NCI-H1694 treated with DMSO at 0.1 percent for 48 hours (cell line): ENCODE measurements at regions not wholly inside any gene's neighbourhood (a gene's known extent, or its start where the extent isn't known, plus 50 kb on each side); places are given as distances from the start of the nearest gene placed in this dataset.
A peak's percentile ranks its signal among the peaks of the same experiment; 100 is the strongest.
"Not testable (repeated sequence)": the region's sequence is repeated elsewhere in the genome, so short reads cannot be mapped to it uniquely, and the experiment has no call there.

ENCODE experiments used
- DNase-seq: peaks from one replicate; lab custom pipeline; 2025; lab: John Stamatoyannopoulos, UW

GRCh38 chr14:41289025-41289424, 317.7 kb upstream of the LRFN5 start:
- DNase-seq = no peak

GRCh38 chr14:41285186-41285748, 321.4 kb upstream of the LRFN5 start:
- peak; percentile 92 for DNase-seq

GRCh38 chr14:41280745-41281144, 325.9 kb upstream of the LRFN5 start:
- peak; percentile 24 for DNase-seq

- DNase-seq = peak; percentile 53
These were observed 329.2 kb upstream of the LRFN5 start for GRCh38 chr14:41277450-41277849.

- DNase-seq = no peak
These were observed 349.2 kb upstream of the LRFN5 start for GRCh38 chr14:41257476-41257875.

- peak; percentile 83 for DNase-seq
These were observed 371.2 kb upstream of the LRFN5 start for GRCh38 chr14:41235466-41235865.

- no peak for DNase-seq
These were observed 376.0 kb upstream of the LRFN5 start for GRCh38 chr14:41230683-41231082.

GRCh38 chr14:41229824-41230223, 376.9 kb upstream of the LRFN5 start:
- no peak for DNase-seq

GRCh38 chr14:41225433-41225832, 381.2 kb upstream of the LRFN5 start:
- DNase-seq = no peak

- DNase-seq = no peak
These were observed 384.1 kb upstream of the LRFN5 start for GRCh38 chr14:41222581-41222980.

GRCh38 chr14:41214978-41215377, 391.7 kb upstream of the LRFN5 start:
- not testable (repeated sequence) for DNase-seq

- DNase-seq = no peak
These were observed 405.0 kb upstream of the LRFN5 start for GRCh38 chr14:41201696-41202095.

- no peak for DNase-seq
These were observed 418.8 kb upstream of the LRFN5 start for GRCh38 chr14:41187868-41188267.

- no peak for DNase-seq
These were observed 435.6 kb upstream of the LRFN5 start for GRCh38 chr14:41171045-41171444.

GRCh38 chr14:41167040-41167439, 439.6 kb upstream of the LRFN5 start:
- no peak for DNase-seq

GRCh38 chr14:41154143-41154807, 452.4 kb upstream of the LRFN5 start:
- DNase-seq = no peak

GRCh38 chr14:41146391-41146790, 460.3 kb upstream of the LRFN5 start:
- DNase-seq = no peak

- no peak for DNase-seq
These were observed 462.3 kb upstream of the LRFN5 start for GRCh38 chr14:41144370-41144769.

- DNase-seq = no peak
These were observed 468.9 kb upstream of the LRFN5 start for GRCh38 chr14:41137741-41138140.

GRCh38 chr14:41130274-41130673, 476.4 kb upstream of the LRFN5 start:
- DNase-seq = no peak

- DNase-seq = no peak
These were observed 486.3 kb upstream of the LRFN5 start for GRCh38 chr14:41120402-41120801.

- no peak for DNase-seq
These were observed 510.5 kb upstream of the LRFN5 start for GRCh38 chr14:41096131-41096530.

- no peak for DNase-seq
These were observed 519.6 kb upstream of the LRFN5 start for GRCh38 chr14:41087056-41087455.

GRCh38 chr14:41073544-41073943, 533.1 kb upstream of the LRFN5 start:
- DNase-seq = no peak
